ENCODE measurements at regions not wholly inside any gene's neighbourhood (a gene's known extent, or its start where the extent isn't known, plus 50 kb on each side); places are given as distances from the start of the nearest gene placed in this dataset.

DNA sequence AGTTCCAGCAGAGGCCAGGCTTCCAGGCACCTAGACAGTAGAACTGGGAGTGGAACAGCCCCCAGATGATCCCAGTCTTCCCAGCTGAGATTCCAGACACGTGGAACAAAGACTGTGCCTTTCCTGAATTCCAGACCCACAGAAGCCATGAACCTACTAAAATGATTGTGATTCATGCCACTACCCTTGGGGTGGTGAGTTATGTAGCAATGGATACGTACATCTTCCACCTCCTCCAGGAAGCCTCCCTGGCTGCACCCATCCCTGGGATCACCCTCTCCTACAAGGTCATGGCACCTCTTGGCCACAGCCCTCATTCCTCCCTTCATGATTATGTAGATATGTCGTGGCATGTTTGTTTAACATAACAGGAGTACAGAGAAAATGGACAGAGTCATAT, 83.4 kb downstream of the NPTX2 start (continued):
- TF ChIP-seq HNF4G (IDR thresholded peaks at IDR 0.05) (no peak), HNF4A (conservative IDR thresholded peaks at IDR 0.05) (no peak), RXRA (IDR thresholded peaks at IDR 0.05) (no peak), RAD21 (IDR thresholded peaks at IDR 0.05) (no peak), FOXA2 (IDR thresholded peaks at IDR 0.05) (no peak), YY1 (IDR thresholded peaks at IDR 0.05) (no peak), FOXA1 (IDR thresholded peaks at IDR 0.05) (no peak), SP1 (IDR thresholded peaks at IDR 0.05) (no peak)
- TF ChIP-seq, protein P1, sequence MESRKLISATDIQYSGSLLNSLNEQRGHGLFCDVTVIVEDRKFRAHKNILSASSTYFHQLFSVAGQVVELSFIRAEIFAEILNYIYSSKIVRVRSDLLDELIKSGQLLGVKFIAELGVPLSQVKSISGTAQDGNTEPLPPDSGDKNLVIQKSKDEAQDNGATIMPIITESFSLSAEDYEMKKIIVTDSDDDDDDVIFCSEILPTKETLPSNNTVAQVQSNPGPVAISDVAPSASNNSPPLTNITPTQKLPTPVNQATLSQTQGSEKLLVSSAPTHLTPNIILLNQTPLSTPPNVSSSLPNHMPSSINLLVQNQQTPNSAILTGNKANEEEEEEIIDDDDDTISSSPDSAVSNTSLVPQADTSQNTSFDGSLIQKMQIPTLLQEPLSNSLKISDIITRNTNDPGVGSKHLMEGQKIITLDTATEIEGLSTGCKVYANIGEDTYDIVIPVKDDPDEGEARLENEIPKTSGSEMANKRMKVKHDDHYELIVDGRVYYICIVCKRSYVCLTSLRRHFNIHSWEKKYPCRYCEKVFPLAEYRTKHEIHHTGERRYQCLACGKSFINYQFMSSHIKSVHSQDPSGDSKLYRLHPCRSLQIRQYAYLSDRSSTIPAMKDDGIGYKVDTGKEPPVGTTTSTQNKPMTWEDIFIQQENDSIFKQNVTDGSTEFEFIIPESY (IDR thresholded peaks at IDR 0.05) = no peak

DNA sequence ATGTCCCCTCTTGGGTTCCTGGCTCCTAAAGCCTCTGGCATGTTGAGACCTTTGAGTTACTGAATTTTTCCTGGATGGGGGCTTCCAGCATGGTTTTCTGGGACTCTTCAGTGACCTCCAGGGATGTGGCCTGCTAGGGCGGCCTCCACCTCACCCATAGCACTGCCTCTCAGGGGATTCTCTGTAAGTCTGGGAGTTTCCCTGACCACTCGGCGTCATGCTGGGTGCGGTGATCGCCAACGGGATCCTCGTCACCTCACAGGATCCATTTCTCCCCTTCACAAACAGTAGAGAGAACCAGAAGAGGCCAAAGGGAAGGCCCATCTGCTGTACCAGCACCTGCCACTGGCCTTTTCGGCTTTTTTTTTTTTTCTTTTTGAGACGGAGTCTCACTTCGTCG, 84.3 kb downstream of the NPTX2 start:
- 87% methylated on average over 11 of the region's 11 CpGs for WGBS
- Histone ChIP-seq H3K4me3 (ENCODE audit: low read depth in 1 of 3, low read length in 3 of 3) (no peak overlapping the region), H3K9ac (ENCODE audit: low read depth in 1 of 2, low read length in 2 of 2) (no peak overlapping the region), H3K4me1 (ENCODE audit: control insufficient read depth in 4 of 4, insufficient read depth in 4 of 4, low read length in 3 of 4) (no peaks in the 10 kb centered on the region), H3K27ac (ENCODE audit: low read depth in 1 of 2, low read length in 2 of 2) (no peak overlapping the region), H3K36me3 (ENCODE audit: control insufficient read depth in 4 of 4, insufficient read depth in 3 of 4, low read depth in 1 of 4, low read length in 3 of 4) (no peaks in the 10 kb centered on the region), H3K9me3 (ENCODE audit: control insufficient read depth in 4 of 4, low read length in 3 of 4) (peaks cover 0 to 7% (median under 1%) of the 10 kb centered on the region in 4 donors), H3K27me3 (ENCODE audit: control insufficient read depth in 4 of 4, insufficient read depth in 4 of 4, low read length in 3 of 4) (peaks cover 0 to 4% (median 0%) of the 10 kb centered on the region in 4 donors)
- DNase-seq (ENCODE audit: low spot score) = no peak
- TF ChIP-seq RAD21 (IDR thresholded peaks at IDR 0.05) (no peak), YY1 (IDR thresholded peaks at IDR 0.05) (no peak), HNF4G (IDR thresholded peaks at IDR 0.05) (no peak), HNF4A (conservative IDR thresholded peaks at IDR 0.05) (no peak), NR2F2 (IDR thresholded peaks at IDR 0.05) (no peak), TAF1 (conservative IDR thresholded peaks at IDR 0.05) (no peak), FOXA1 (IDR thresholded peaks at IDR 0.05) (no peak), RXRA (IDR thresholded peaks at IDR 0.05) (no peak), EGR1 (IDR thresholded peaks at IDR 0.05; ENCODE audit: low read depth in 2 of 2) (no peak), GABPA (IDR thresholded peaks at IDR 0.05 in 1 of 2, conservative IDR thresholded peaks at IDR 0.05 in 1 of 2) (no peak)
- TF ChIP-seq, protein P2, sequence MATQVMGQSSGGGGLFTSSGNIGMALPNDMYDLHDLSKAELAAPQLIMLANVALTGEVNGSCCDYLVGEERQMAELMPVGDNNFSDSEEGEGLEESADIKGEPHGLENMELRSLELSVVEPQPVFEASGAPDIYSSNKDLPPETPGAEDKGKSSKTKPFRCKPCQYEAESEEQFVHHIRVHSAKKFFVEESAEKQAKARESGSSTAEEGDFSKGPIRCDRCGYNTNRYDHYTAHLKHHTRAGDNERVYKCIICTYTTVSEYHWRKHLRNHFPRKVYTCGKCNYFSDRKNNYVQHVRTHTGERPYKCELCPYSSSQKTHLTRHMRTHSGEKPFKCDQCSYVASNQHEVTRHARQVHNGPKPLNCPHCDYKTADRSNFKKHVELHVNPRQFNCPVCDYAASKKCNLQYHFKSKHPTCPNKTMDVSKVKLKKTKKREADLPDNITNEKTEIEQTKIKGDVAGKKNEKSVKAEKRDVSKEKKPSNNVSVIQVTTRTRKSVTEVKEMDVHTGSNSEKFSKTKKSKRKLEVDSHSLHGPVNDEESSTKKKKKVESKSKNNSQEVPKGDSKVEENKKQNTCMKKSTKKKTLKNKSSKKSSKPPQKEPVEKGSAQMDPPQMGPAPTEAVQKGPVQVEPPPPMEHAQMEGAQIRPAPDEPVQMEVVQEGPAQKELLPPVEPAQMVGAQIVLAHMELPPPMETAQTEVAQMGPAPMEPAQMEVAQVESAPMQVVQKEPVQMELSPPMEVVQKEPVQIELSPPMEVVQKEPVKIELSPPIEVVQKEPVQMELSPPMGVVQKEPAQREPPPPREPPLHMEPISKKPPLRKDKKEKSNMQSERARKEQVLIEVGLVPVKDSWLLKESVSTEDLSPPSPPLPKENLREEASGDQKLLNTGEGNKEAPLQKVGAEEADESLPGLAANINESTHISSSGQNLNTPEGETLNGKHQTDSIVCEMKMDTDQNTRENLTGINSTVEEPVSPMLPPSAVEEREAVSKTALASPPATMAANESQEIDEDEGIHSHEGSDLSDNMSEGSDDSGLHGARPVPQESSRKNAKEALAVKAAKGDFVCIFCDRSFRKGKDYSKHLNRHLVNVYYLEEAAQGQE (IDR thresholded peaks at IDR 0.05) = no peak
- TF ChIP-seq, protein P1 (IDR thresholded peaks at IDR 0.05) = no peak
- TF ChIP-seq, protein P3, sequence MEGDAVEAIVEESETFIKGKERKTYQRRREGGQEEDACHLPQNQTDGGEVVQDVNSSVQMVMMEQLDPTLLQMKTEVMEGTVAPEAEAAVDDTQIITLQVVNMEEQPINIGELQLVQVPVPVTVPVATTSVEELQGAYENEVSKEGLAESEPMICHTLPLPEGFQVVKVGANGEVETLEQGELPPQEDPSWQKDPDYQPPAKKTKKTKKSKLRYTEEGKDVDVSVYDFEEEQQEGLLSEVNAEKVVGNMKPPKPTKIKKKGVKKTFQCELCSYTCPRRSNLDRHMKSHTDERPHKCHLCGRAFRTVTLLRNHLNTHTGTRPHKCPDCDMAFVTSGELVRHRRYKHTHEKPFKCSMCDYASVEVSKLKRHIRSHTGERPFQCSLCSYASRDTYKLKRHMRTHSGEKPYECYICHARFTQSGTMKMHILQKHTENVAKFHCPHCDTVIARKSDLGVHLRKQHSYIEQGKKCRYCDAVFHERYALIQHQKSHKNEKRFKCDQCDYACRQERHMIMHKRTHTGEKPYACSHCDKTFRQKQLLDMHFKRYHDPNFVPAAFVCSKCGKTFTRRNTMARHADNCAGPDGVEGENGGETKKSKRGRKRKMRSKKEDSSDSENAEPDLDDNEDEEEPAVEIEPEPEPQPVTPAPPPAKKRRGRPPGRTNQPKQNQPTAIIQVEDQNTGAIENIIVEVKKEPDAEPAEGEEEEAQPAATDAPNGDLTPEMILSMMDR (IDR thresholded peaks at IDR 0.05; ENCODE audit: low read depth, low read length, missing input control) = no peak
- TF ChIP-seq, protein P4, sequence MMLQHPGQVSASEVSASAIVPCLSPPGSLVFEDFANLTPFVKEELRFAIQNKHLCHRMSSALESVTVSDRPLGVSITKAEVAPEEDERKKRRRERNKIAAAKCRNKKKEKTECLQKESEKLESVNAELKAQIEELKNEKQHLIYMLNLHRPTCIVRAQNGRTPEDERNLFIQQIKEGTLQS (IDR thresholded peaks at IDR 0.05) = no peak

Data from liver (tissue), 8 donors.